BLaER1 (cell line): ENCODE measurements at regions not wholly inside any gene's neighbourhood (a gene's known extent, or its start where the extent isn't known, plus 50 kb on each side); places are given as distances from the start of the nearest gene placed in this dataset.
"Not testable (repeated sequence)": the region's sequence is repeated elsewhere in the genome, so short reads cannot be mapped to it uniquely, and the experiment has no call there.

Source experiments
- H3K27ac ChIP-seq: shearing (Covaris generic); formaldehyde crosslinking; 2 replicates; pipeline ENCODE4 v1.8.1; 2022
- H3K27me3 ChIP-seq: shearing (Covaris generic); formaldehyde crosslinking; 2 replicates; pipeline ENCODE4 v1.8.1; 2022
- H3K36me3 ChIP-seq: shearing (Covaris generic); formaldehyde crosslinking; 2 replicates; pipeline ENCODE4 v1.8.1; 2022
- H3K4me1 ChIP-seq: shearing (Covaris generic); formaldehyde crosslinking; 2 replicates; pipeline ENCODE4 v1.8.1; 2022
- H3K4me2 ChIP-seq: shearing (Covaris generic); formaldehyde crosslinking; 2 replicates; pipeline ENCODE4 v1.8.1; 2022
- H3K4me3 ChIP-seq: shearing (Covaris generic); formaldehyde crosslinking; 2 replicates; pipeline ENCODE4 v1.8.1; 2022
- H3K9ac ChIP-seq: shearing (Covaris generic); formaldehyde crosslinking; 2 replicates; pipeline ENCODE4 v1.8.1; 2022
- H3K9me3 ChIP-seq: shearing (Covaris generic); formaldehyde crosslinking; 2 replicates; pipeline ENCODE4 v1.8.1; 2022
- H4K20me1 ChIP-seq: shearing (Covaris generic); formaldehyde crosslinking; 2 replicates; pipeline ENCODE4 v1.8.1; 2022
- Cebpa-rat ChIP-seq: shearing (Covaris generic); IDR thresholded peaks from 2 replicates; pipeline ENCODE4 v1.8.1; 2022

GRCh38 chr9:32171339-32171738 is 213.1 kb upstream of the ACO1 start:
- no peak overlapping the region for H3K27ac ChIP-seq
- H3K9ac ChIP-seq: no peak overlapping the region
- no peaks in the 10 kb centered on the region for H3K4me1 ChIP-seq
- no peak for TF ChIP-seq Cebpa-rat
- no peak overlapping the region for H3K4me2 ChIP-seq
- no peak overlapping the region for H3K4me3 ChIP-seq
- H4K20me1 ChIP-seq: no peaks in the 10 kb centered on the region
- H3K36me3 ChIP-seq: no peaks in the 10 kb centered on the region
- H3K9me3 ChIP-seq: no peaks in the 10 kb centered on the region
- no peaks in the 10 kb centered on the region for H3K27me3 ChIP-seq

DNA sequence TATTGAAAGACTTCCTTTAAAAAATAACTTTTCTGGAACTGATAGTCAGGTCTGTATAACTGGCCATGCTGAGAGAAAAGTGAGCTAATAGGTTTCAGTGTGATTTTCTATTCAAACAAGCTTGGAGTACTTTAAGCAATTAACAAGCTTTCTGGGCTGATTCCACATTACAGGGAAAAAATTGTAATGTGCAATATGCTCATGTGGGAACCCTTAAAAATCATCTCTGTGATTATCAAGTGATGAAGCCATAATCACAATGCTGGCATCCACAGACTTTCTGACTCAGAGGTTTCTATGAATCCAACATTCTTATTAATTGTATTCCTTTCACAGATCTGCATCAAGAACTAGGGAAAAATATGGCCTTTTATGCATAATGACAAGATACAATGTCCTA is 212.2 kb upstream of the ACO1 start:
- no peak overlapping the region for H3K4me2 ChIP-seq

DNA sequence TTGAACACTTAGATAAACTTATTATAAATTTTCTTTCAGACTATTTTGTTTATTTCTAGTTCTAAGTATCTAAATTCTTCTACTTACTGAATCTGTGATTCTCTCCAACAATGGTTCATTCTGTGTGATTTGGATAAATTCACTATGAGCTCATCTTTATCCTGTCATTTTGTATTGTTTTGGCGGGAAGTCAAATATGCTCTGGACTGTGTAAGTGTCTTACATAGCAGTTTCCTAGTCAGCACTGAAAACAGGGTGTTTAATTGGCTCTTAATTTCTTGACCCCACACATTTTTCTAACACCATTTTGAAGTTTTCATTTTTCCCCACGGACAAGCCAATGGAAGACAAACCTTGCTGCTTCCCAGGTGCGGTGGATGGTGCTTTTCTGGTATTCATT is 207.0 kb upstream of the ACO1 start:
- H3K27ac ChIP-seq: no peak overlapping the region
- no peak overlapping the region for H3K4me3 ChIP-seq
- H3K4me1 ChIP-seq: no peaks in the 10 kb centered on the region
- no peaks in the 10 kb centered on the region for H3K36me3 ChIP-seq
- no peak for TF ChIP-seq Cebpa-rat
- H3K9me3 ChIP-seq: no peaks in the 10 kb centered on the region
- H4K20me1 ChIP-seq: no peaks in the 10 kb centered on the region
- H3K27me3 ChIP-seq: no peaks in the 10 kb centered on the region
- H3K9ac ChIP-seq: no peak overlapping the region
- H3K4me2 ChIP-seq: no peak overlapping the region

More for the DNA sequence above, 212.2 kb upstream of the ACO1 start:
- Histone ChIP-seq H3K9me3 (no peaks in the 10 kb centered on the region), H3K27ac (no peak overlapping the region), H3K36me3 (no peaks in the 10 kb centered on the region), H3K4me3 (no peak overlapping the region), H3K9ac (no peak overlapping the region), H4K20me1 (no peaks in the 10 kb centered on the region), H3K4me1 (no peaks in the 10 kb centered on the region), H3K27me3 (no peaks in the 10 kb centered on the region)
- TF ChIP-seq Cebpa-rat: no peak

DNA sequence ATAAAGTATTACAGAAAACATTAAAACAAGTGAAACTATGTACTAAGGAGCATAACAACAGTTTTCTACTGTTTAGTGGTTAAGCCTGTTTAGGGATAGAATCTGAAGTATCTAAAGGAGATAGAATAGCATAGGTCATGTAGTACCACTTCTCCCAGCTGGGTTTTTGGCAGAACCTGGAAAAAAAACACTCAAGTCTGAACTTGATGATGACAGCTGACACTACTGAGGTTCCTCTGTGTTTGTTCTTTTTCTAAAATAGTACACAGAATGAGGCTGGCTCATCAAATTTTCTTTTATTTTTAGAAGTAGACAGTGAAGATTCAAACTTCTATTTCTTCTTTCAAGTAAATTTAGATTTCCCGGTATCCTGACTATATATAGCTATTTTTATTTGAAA is 203.8 kb upstream of the ACO1 start:
- no peaks in the 10 kb centered on the region for H4K20me1 ChIP-seq
- no peaks in the 10 kb centered on the region for H3K36me3 ChIP-seq
- no peaks in the 10 kb centered on the region for H3K4me1 ChIP-seq
- no peaks in the 10 kb centered on the region for H3K27me3 ChIP-seq
- no peak overlapping the region for H3K4me2 ChIP-seq
- no peak overlapping the region for H3K4me3 ChIP-seq
- TF ChIP-seq Cebpa-rat: no peak
- no peaks in the 10 kb centered on the region for H3K9me3 ChIP-seq
- no peak overlapping the region for H3K27ac ChIP-seq
- H3K9ac ChIP-seq: no peak overlapping the region

GRCh38 chr9:32200241-32200640 is 184.2 kb upstream of the ACO1 start:
- TF ChIP-seq Cebpa-rat: no peak
- peaks cover 35% of the 10 kb centered on the region for H3K4me1 ChIP-seq
- no peaks in the 10 kb centered on the region for H3K9me3 ChIP-seq
- no peaks in the 10 kb centered on the region for H4K20me1 ChIP-seq
- peak overlapping the region; percentile 57; the same call in 1 of the 2 replicates for H3K9ac ChIP-seq
- H3K4me2 ChIP-seq: peak overlapping the region; percentile 64
- H3K27ac ChIP-seq: peak overlapping the region; percentile 77
- no peaks in the 10 kb centered on the region for H3K36me3 ChIP-seq
- H3K27me3 ChIP-seq: no peaks in the 10 kb centered on the region
- no peak overlapping the region for H3K4me3 ChIP-seq

GRCh38 chr9:32200896-32201295 is 183.5 kb upstream of the ACO1 start:
- Histone ChIP-seq H3K9ac (peak overlapping the region; percentile 57; the same call in 1 of the 2 replicates), H4K20me1 (no peaks in the 10 kb centered on the region), H3K27me3 (no peaks in the 10 kb centered on the region), H3K9me3 (no peaks in the 10 kb centered on the region), H3K4me2 (peak overlapping the region; percentile 64), H3K4me1 (peaks cover 35% of the 10 kb centered on the region), H3K4me3 (no peak overlapping the region), H3K27ac (peak overlapping the region; percentile 77), H3K36me3 (no peaks in the 10 kb centered on the region)
- no peak for TF ChIP-seq Cebpa-rat

DNA sequence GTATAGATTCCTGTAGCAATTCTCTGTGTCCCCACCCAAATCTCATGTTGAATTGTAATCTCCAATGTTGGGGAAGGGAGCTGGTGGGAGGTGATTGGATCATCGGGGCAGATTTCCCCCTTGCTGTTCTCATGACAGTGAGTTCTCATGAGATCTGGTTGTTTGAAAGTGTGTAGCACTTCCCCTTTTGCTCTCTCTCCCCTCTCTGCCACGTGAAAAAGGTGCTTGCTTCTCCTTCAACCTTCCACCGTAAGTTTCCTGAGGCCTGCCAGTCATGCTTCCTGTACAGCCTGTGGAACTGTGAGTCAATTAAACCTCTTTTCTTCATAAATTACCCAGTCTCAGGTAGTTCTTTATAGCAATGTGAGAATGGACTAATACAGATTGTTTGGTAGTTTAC is 175.3 kb upstream of the ACO1 start:
- H3K27ac ChIP-seq, H3K36me3 ChIP-seq, H3K4me2 ChIP-seq, H4K20me1 ChIP-seq, H3K27me3 ChIP-seq, H3K9ac ChIP-seq, H3K4me1 ChIP-seq, H3K4me3 ChIP-seq: not testable (repeated sequence)
- H3K9me3 ChIP-seq: peaks cover 14% of the 10 kb centered on the region

DNA sequence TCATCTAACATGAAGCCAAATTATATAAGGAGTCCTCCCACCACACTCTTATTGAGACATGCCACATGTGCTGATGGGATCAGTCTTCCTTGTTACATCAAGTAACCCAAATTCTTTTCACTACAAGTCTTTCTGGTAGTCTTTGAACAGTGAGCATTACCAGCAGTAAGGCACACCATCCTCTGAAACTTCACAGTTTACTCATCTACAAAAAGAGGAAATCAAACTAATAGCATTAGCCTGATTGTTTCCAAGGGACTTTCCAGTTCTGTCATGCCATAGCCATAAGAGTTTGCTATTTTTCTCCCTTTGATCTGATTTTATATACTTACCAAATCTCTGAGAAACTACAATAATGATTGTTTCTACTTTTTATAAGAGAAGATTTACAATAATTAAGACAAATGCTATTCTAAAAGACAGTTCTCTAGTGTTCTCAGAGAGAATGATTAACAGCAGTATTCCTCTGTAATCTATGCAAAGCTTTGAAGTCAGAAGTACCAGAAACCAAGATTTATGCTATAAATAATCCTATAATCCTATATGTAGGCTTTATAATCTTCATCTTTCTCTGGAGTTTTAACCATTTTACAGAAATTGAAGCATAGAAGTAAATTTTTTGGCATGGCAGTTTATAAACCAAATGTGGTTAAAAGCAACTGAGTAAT is 166.2 kb upstream of the ACO1 start:
- H3K4me3 ChIP-seq: no peak overlapping the region
- no peak for TF ChIP-seq Cebpa-rat
- no peaks in the 10 kb centered on the region for H3K27me3 ChIP-seq
- no peaks in the 10 kb centered on the region for H3K36me3 ChIP-seq
- no peaks in the 10 kb centered on the region for H3K4me1 ChIP-seq
- H3K27ac ChIP-seq: no peak overlapping the region
- no peaks in the 10 kb centered on the region for H3K9me3 ChIP-seq
- H4K20me1 ChIP-seq: no peaks in the 10 kb centered on the region
- no peak overlapping the region for H3K9ac ChIP-seq
- no peak overlapping the region for H3K4me2 ChIP-seq

- H3K27me3 ChIP-seq: no peaks in the 10 kb centered on the region
- H4K20me1 ChIP-seq: no peaks in the 10 kb centered on the region
- H3K27ac ChIP-seq: no peak overlapping the region
- H3K36me3 ChIP-seq: no peaks in the 10 kb centered on the region
- H3K9ac ChIP-seq: no peak overlapping the region
- H3K4me3 ChIP-seq: no peak overlapping the region
- no peak overlapping the region for H3K4me2 ChIP-seq
- H3K4me1 ChIP-seq: no peaks in the 10 kb centered on the region
- no peaks in the 10 kb centered on the region for H3K9me3 ChIP-seq
- no peak for TF ChIP-seq Cebpa-rat
Observed at GRCh38 chr9:32220750-32221149, 163.7 kb upstream of the ACO1 start.

DNA sequence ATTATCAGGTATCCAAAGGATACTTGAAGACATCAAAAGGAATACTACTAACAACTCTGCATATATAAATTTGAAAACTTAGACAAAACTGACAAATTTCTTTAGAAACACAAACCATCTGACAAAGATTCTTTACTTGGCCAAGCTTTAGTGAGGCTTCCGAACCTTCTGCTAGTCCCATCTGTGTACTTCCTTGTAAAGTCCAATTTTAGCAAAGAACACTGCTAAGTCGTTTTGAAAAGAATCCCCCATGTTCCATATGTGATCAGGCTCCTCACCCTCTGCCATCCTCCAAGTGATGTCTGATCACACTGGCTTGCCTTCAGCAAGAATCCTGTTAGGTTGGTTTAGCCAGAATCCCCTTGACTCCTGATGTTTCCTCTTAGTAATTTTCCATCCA is 150.0 kb upstream of the ACO1 start:
- no peaks in the 10 kb centered on the region for H3K4me1 ChIP-seq

DNA sequence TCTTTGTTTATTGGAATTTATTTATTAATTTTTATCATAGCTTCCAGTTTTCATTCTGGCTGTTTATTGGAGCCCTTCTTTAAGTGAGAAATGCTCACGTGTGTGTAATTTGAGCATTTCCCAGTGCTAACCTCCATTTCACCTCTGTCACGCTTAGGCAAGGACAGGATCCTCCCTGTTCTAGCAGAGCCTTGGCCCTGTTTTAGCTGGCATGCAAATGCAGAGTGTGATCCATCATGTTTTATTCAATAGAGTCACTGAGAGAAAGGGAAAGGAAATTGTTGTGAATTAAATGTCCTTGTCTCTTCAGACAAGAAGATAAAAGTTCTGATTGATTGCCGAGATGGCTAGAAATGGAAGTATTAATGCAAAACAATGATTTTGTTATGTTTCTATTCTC is 137.3 kb upstream of the ACO1 start:
- Histone ChIP-seq H3K9me3 (no peaks in the 10 kb centered on the region), H3K4me1 (no peaks in the 10 kb centered on the region), H3K27me3 (no peaks in the 10 kb centered on the region), H3K4me2 (no peak overlapping the region), H3K36me3 (no peaks in the 10 kb centered on the region), H4K20me1 (no peaks in the 10 kb centered on the region), H3K9ac (no peak overlapping the region), H3K4me3 (no peak overlapping the region), H3K27ac (no peak overlapping the region)
- no peak for TF ChIP-seq Cebpa-rat

More for the DNA sequence above, 150.0 kb upstream of the ACO1 start:
- Histone ChIP-seq H3K9me3 (no peaks in the 10 kb centered on the region), H3K36me3 (no peaks in the 10 kb centered on the region), H3K4me3 (no peak overlapping the region), H3K27me3 (no peaks in the 10 kb centered on the region), H3K9ac (no peak overlapping the region), H3K4me2 (no peak overlapping the region), H4K20me1 (no peaks in the 10 kb centered on the region), H3K27ac (no peak overlapping the region)
- TF ChIP-seq Cebpa-rat: no peak
